ENCODE measurements at regions not wholly inside any gene's neighbourhood (a gene's known extent, or its start where the extent isn't known, plus 50 kb on each side); places are given as distances from the start of the nearest gene placed in this dataset.
"Not testable (repeated sequence)": the region's sequence is repeated elsewhere in the genome, so short reads cannot be mapped to it uniquely, and the experiment has no call there.

- Mint-ChIP-seq H3K9me3 (peaks cover 5% of the 10 kb centered on the region), H3K27me3 (ENCODE audit: low read depth, poor library complexity) (peaks cover 8% of the 10 kb centered on the region), H3K4me3 (no peak overlapping the region), H3K36me3 (ENCODE audit: low read depth) (no peaks in the 10 kb centered on the region), H3K4me1 (no peaks in the 10 kb centered on the region), H3K27ac (peak overlapping the region; percentile 5)
- DNase-seq = no peak
- no peak for TF ChIP-seq CTCF (IDR thresholded peaks at IDR 0.05)
Measured at GRCh38 chrX:1027680-1028079, 184.8 kb downstream of the CRLF2 start.

- H3K4me1 Mint-ChIP-seq = no peaks in the 10 kb centered on the region
- H3K9me3 Mint-ChIP-seq = peaks cover 5% of the 10 kb centered on the region
- TF ChIP-seq CTCF (IDR thresholded peaks at IDR 0.05) = no peak
- H3K4me3 Mint-ChIP-seq = no peak overlapping the region
- no peak for DNase-seq
- no peaks in the 10 kb centered on the region for H3K36me3 Mint-ChIP-seq (ENCODE audit: low read depth)
- no peak overlapping the region for H3K27ac Mint-ChIP-seq
- H3K27me3 Mint-ChIP-seq (ENCODE audit: low read depth, poor library complexity) = peaks cover 8% of the 10 kb centered on the region
Measured at GRCh38 chrX:1027133-1027532, 185.3 kb downstream of the CRLF2 start.

GRCh38 chrX:1026263-1027015 lies 186.0 kb downstream of the CRLF2 start:
- Mint-ChIP-seq H3K4me1 (no peaks in the 10 kb centered on the region), H3K36me3 (ENCODE audit: low read depth) (no peaks in the 10 kb centered on the region), H3K27me3 (ENCODE audit: low read depth, poor library complexity) (peaks cover 8% of the 10 kb centered on the region), H3K27ac (no peak overlapping the region), H3K9me3 (peaks cover 5% of the 10 kb centered on the region), H3K4me3 (no peak overlapping the region)
- no peak for DNase-seq
- TF ChIP-seq CTCF (IDR thresholded peaks at IDR 0.05) = no peak

GRCh38 chrX:1025413-1025812 lies 187.0 kb downstream of the CRLF2 start:
- no peak overlapping the region for H3K4me3 Mint-ChIP-seq
- no peaks in the 10 kb centered on the region for H3K4me1 Mint-ChIP-seq
- H3K27ac Mint-ChIP-seq = no peak overlapping the region
- TF ChIP-seq CTCF (IDR thresholded peaks at IDR 0.05) = no peak
- no peaks in the 10 kb centered on the region for H3K36me3 Mint-ChIP-seq (ENCODE audit: low read depth)
- no peak for DNase-seq
- H3K9me3 Mint-ChIP-seq = peaks cover 5% of the 10 kb centered on the region
- H3K27me3 Mint-ChIP-seq (ENCODE audit: low read depth, poor library complexity) = peaks cover 2% of the 10 kb centered on the region

GRCh38 chrX:1023676-1024075 lies 188.8 kb downstream of the CRLF2 start:
- H3K4me3 Mint-ChIP-seq = no peak overlapping the region
- H3K27me3 Mint-ChIP-seq (ENCODE audit: low read depth, poor library complexity) = peaks cover 2% of the 10 kb centered on the region
- peaks cover 5% of the 10 kb centered on the region for H3K9me3 Mint-ChIP-seq
- TF ChIP-seq CTCF (IDR thresholded peaks at IDR 0.05) = no peak
- H3K27ac Mint-ChIP-seq = no peak overlapping the region
- no peak for DNase-seq
- no peaks in the 10 kb centered on the region for H3K36me3 Mint-ChIP-seq (ENCODE audit: low read depth)
- no peaks in the 10 kb centered on the region for H3K4me1 Mint-ChIP-seq

GRCh38 chrX:1021314-1021993 lies 191.0 kb downstream of the CRLF2 start:
- H3K36me3 Mint-ChIP-seq (ENCODE audit: low read depth); H3K4me1 Mint-ChIP-seq; H3K4me3 Mint-ChIP-seq; H3K9me3 Mint-ChIP-seq; H3K27me3 Mint-ChIP-seq (ENCODE audit: low read depth, poor library complexity); DNase-seq; H3K27ac Mint-ChIP-seq: not testable (repeated sequence)
